HEK293T (cell line): ENCODE measurements at regions not wholly inside any gene's neighbourhood (a gene's known extent, or its start where the extent isn't known, plus 50 kb on each side); places are given as distances from the start of the nearest gene placed in this dataset.
"Not testable (repeated sequence)": the region's sequence is repeated elsewhere in the genome, so short reads cannot be mapped to it uniquely, and the experiment has no call there.

ENCODE experiments used
- CTCF ChIA-PET: fragments of 350-600 bp; formaldehyde crosslinking; extraction: SDS; loops from one replicate; lab custom pipeline; 2021; ENCODE audit warnings: antibody characterized with exemption, inconsistent platforms; lab: Yijun Ruan, JAX
- POLR2A ChIA-PET: fragments of 350-600 bp; formaldehyde crosslinking; extraction: SDS; loops from one replicate; lab custom pipeline; 2020; ENCODE audit warnings: antibody characterized with exemption, inconsistent platforms; lab: Yijun Ruan, JAX
- DNase-seq: peaks from one replicate; pipeline ENCODE4 v3.0.0; 2012; ENCODE audit warnings: mixed read lengths; ENCODE audit errors: extremely low spot score
- ARNT ChIP-seq: fragments of 450-650 bp; IDR thresholded peaks from 2 replicates; pipeline ENCODE4 v1.6.1; 2017; ENCODE audit warnings: mild to moderate bottlenecking
- BHLHE40 ChIP-seq: fragments of 450-650 bp; IDR thresholded peaks from 2 replicates; pipeline ENCODE4 v1.6.1; 2016; ENCODE audit warnings: mild to moderate bottlenecking, moderate library complexity, borderline replicate concordance
- CTBP1 ChIP-seq: fragments of 450-650 bp; IDR thresholded peaks from 2 replicates; pipeline ENCODE4 v1.6.1; 2016; ENCODE audit warnings: borderline replicate concordance
- ELF4 ChIP-seq: fragments of 450-650 bp; IDR thresholded peaks from 2 replicates; pipeline ENCODE4 v1.6.1; 2017; ENCODE audit warnings: antibody characterized with exemption
- FOXA1 ChIP-seq: fragments of 450-650 bp; IDR thresholded peaks from 2 replicates; pipeline ENCODE4 v1.6.1; 2016; ENCODE audit warnings: mild to moderate bottlenecking
- FOXK2 ChIP-seq: fragments of 450-650 bp; IDR thresholded peaks from 2 replicates; pipeline ENCODE4 v1.6.1; 2016; ENCODE audit warnings: mild to moderate bottlenecking
- FOXM1 ChIP-seq: fragments of 450-650 bp; IDR thresholded peaks from 2 replicates; pipeline ENCODE4 v1.6.1; 2017; ENCODE audit warnings: mild to moderate bottlenecking, borderline replicate concordance
- HDGF ChIP-seq: fragments of 450-650 bp; IDR thresholded peaks from 2 replicates; pipeline ENCODE4 v1.6.1; 2017; ENCODE audit warnings: antibody characterized with exemption, borderline replicate concordance
- L3MBTL2 ChIP-seq: fragments of 450-650 bp; conservative IDR thresholded peaks from 2 replicates; pipeline ENCODE4 v1.6.1; 2016; ENCODE audit warnings: mild to moderate bottlenecking
- LEF1 ChIP-seq: fragments of 450-650 bp; IDR thresholded peaks from 2 replicates; pipeline ENCODE4 v1.6.1; 2017; ENCODE audit warnings: mild to moderate bottlenecking, borderline replicate concordance
- NFRKB ChIP-seq: fragments of 450-650 bp; IDR thresholded peaks from 2 replicates; pipeline ENCODE4 v1.6.1; 2016; ENCODE audit warnings: mild to moderate bottlenecking, moderate library complexity
- SP1 ChIP-seq: fragments of 450-650 bp; IDR thresholded peaks from 2 replicates; pipeline ENCODE4 v1.6.1; 2017
- SUZ12 ChIP-seq: fragments of 450-650 bp; IDR thresholded peaks from 2 replicates; pipeline ENCODE4 v1.6.1; 2016; ENCODE audit warnings: mild to moderate bottlenecking
- TARDBP ChIP-seq: fragments of 450-650 bp; IDR thresholded peaks from 2 replicates; pipeline ENCODE4 v1.6.1; 2016
- ZNF384 ChIP-seq: fragments of 450-650 bp; IDR thresholded peaks from 2 replicates; pipeline ENCODE4 v1.6.1; 2016
- TF ChIP-seq, protein P1 (sequence below): fragments of 450-650 bp; IDR thresholded peaks from 2 replicates; pipeline ENCODE4 v1.6.1; 2016

DNA sequence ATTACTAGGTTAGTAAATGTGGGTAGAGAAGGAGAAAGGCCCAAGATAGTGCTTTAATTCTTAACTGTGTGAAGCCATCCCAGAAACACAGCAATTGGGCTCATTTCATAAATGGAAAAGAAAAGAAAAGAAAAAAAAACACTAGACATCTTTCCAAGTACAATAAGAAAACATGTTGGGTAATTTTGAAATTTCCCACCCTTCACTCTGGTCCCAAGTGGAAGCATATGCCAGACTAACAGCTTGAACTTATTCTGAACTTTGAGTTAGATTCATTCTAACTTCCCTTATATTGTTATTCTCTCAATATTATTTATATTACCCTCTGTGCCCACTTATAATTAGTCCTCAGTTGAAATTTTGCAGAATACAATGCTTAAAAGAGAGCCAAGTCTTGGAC is 113.4 kb upstream of the GHR start:
- TF ChIP-seq SUZ12 (no peak), FOXA1 (no peak), LEF1 (no peak), ZNF384 (no peak), BHLHE40 (no peak), L3MBTL2 (no peak), HDGF (no peak), SP1 (no peak), NFRKB (no peak), ELF4 (no peak), TARDBP (no peak), CTBP1 (no peak), FOXK2 (no peak), ARNT (no peak), FOXM1 (no peak)
- TF ChIP-seq, protein P1, sequence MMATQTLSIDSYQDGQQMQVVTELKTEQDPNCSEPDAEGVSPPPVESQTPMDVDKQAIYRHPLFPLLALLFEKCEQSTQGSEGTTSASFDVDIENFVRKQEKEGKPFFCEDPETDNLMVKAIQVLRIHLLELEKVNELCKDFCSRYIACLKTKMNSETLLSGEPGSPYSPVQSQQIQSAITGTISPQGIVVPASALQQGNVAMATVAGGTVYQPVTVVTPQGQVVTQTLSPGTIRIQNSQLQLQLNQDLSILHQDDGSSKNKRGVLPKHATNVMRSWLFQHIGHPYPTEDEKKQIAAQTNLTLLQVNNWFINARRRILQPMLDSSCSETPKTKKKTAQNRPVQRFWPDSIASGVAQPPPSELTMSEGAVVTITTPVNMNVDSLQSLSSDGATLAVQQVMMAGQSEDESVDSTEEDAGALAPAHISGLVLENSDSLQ: no peak
- CTCF ChIA-PET: no interaction called here
- POLR2A ChIA-PET: interaction anchor here (0.7 kb wide), 1 partner anchor 189 kb away, joined by 3 read pairs; no protein-coding TSS in a partner anchor
- no peak for DNase-seq

DNA sequence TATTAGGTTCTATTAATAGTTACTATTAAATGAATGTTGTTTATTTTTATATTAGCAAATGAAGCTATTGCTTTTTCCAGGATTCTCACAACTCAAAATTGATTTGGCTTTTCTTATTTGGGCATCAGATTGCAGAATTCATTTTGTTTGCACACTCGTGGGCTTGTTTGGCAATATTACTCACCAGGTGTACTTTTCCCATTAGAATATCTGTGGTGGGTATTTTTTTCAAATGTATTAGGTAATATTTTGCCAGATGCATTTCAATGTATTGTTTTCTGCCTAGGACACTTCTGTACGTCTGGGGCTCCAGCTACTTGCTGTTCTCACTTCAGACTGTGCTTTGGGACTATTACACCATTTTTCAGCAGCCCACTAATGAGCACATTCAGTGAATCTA is 108.0 kb upstream of the GHR start:
- CTCF ChIA-PET: no interaction called here
- no peak for DNase-seq
- POLR2A ChIA-PET: no interaction called here
- TF ChIP-seq TARDBP: no peak
- TF ChIP-seq L3MBTL2: no peak
- TF ChIP-seq, protein P1: no peak
- TF ChIP-seq CTBP1: no peak
- no peak for TF ChIP-seq HDGF
- no peak for TF ChIP-seq BHLHE40
- no peak for TF ChIP-seq FOXK2
- no peak for TF ChIP-seq FOXA1
- TF ChIP-seq ELF4: no peak
- no peak for TF ChIP-seq LEF1
- TF ChIP-seq ARNT: no peak
- no peak for TF ChIP-seq ZNF384
- no peak for TF ChIP-seq SP1
- TF ChIP-seq SUZ12: no peak
- no peak for TF ChIP-seq FOXM1

DNA sequence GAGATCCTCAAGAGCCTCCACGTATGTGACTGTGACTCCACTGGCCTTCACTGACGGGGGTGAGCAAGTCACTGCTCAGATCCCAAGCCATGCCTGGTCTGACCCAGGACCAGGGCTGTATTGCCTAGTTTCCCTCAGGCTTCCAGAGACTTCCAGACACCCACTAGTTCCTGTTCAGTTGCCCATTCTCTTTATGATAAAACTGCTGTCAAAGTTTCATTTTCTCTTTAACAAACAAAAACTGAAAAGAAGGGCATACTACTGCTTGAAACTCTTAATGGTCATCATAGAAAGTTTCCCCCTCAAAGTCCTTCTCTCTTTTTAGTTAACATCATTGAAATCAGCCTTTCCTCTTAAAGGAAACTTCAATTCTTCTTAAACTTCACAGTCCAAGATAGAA is 105.7 kb upstream of the GHR start:
- ChIA-PET CTCF (no interaction called here), POLR2A (no interaction called here)
- no peak for DNase-seq
- no peak for TF ChIP-seq BHLHE40
- TF ChIP-seq CTBP1: no peak
- TF ChIP-seq HDGF: no peak
- no peak for TF ChIP-seq FOXM1
- TF ChIP-seq, protein P1: no peak
- no peak for TF ChIP-seq NFRKB
- TF ChIP-seq ZNF384: no peak
- TF ChIP-seq TARDBP: no peak
- no peak for TF ChIP-seq SP1
- TF ChIP-seq L3MBTL2: no peak
- no peak for TF ChIP-seq LEF1
- TF ChIP-seq SUZ12: no peak
- no peak for TF ChIP-seq FOXA1
- TF ChIP-seq FOXK2: no peak
- TF ChIP-seq ELF4: no peak

DNA sequence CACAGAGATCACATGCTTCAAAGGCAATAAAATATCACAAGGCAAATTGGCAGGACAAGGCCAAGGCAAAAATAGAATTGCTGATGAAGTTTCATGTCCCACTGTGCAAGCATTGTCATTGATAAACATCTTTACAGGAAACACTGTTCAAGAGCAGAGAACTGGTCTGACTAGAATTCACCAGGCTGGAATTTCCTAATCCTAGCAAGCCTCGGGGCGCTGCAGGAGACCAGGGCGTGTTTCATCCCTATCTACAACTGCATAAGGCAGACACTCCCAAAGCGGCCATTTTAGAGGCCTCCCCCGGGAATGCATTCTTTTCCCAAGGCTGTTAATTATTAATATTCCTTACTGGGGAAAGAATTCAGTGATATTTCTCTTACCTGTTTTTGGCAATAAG is 103.7 kb upstream of the GHR start:
- DNase-seq, POLR2A ChIA-PET, CTCF ChIA-PET: not testable (repeated sequence)

DNA sequence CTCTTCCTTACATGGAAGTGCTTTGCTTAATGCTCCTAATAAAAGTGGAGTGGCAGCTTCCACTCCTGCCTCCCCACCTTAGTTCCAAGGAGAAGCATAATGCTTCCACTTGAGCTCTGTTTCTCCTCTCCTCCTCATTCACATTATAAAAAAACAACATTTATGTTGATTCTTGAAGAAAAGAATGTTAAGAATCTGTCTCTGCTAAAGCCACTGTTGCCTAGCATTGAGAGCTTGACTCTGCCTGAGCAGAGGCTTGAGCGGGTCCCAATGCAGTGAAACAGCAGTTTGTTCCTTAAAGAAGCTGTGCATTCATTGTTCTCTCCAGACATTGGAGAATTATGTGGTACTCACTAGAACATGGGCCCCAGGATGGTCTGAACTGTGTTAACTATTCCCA is 101.5 kb upstream of the GHR start:
- CTCF ChIA-PET: no interaction called here
- POLR2A ChIA-PET: no interaction called here
- no peak for DNase-seq
- TF ChIP-seq HDGF (no peak), ELF4 (no peak), NFRKB (no peak), SUZ12 (no peak), ARNT (no peak), TARDBP (no peak), BHLHE40 (no peak), LEF1 (no peak), SP1 (no peak), L3MBTL2 (no peak), FOXM1 (no peak)
- TF ChIP-seq, protein P1: no peak

DNA sequence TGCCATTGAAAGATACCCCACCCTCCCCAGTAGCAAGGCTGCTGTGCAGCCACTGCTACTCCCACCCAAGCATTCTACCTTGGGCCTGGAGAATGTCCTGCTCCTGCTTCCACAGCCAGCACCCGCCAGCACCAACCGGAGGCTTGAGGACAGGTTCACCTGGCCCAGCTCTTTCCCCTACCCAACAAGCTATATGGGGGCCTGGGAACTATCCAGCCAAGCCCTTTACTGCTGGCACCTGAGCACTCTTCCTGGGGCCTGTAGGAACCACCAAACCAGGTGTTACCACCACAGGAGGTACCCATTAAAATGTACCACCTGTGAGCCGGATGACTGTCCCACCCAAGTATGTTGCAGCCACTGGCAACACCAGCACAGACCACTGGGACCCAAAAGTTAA is 86.1 kb upstream of the GHR start:
- DNase-seq: no peak
- CTCF ChIA-PET: no interaction called here
- TF ChIP-seq FOXK2 (no peak), ELF4 (no peak), ARNT (no peak), HDGF (no peak), ZNF384 (no peak), TARDBP (no peak), BHLHE40 (no peak)
- TF ChIP-seq, protein P1: no peak
- POLR2A ChIA-PET: no interaction called here
